KOPT-K1 (cell line): ENCODE measurements at regions not wholly inside any gene's neighbourhood (a gene's known extent, or its start where the extent isn't known, plus 50 kb on each side); places are given as distances from the start of the nearest gene placed in this dataset.

Experiments
- H3K27ac ChIP-seq: fragments of 200-600 bp; sonication (generic); 2 replicates; pipeline ENCODE4 v1.5.1; 2016; ENCODE audit warnings: antibody characterized with exemption, mild to moderate bottlenecking, low read depth, low read length; ENCODE audit not compliant: poor library complexity, severe bottlenecking
- H3K36me3 ChIP-seq: fragments of 200-600 bp; sonication (generic); 2 replicates; pipeline ENCODE4 v1.5.1; 2017; ENCODE audit warnings: antibody characterized with exemption, mild to moderate bottlenecking, low read length, moderate library complexity; ENCODE audit not compliant: insufficient read depth
- H3K9me3 ChIP-seq: fragments of 200-600 bp; sonication (generic); 2 replicates; pipeline ENCODE4 v1.5.1; 2017; ENCODE audit warnings: antibody characterized with exemption, low read length, mild to moderate bottlenecking; ENCODE audit not compliant: insufficient read depth, poor library complexity, severe bottlenecking

GRCh38 chr5:85108471-85108870 is 723.8 kb upstream of the EDIL3 start:
- Histone ChIP-seq H3K27ac (no peak overlapping the region), H3K36me3 (no peaks in the 10 kb centered on the region), H3K9me3 (no peaks in the 10 kb centered on the region)

GRCh38 chr5:85109616-85110015 is 724.9 kb upstream of the EDIL3 start:
- Histone ChIP-seq H3K9me3 (no peaks in the 10 kb centered on the region), H3K27ac (no peak overlapping the region), H3K36me3 (no peaks in the 10 kb centered on the region)

GRCh38 chr5:85132269-85132668 is 747.6 kb upstream of the EDIL3 start:
- H3K36me3 ChIP-seq = no peaks in the 10 kb centered on the region
- no peak overlapping the region for H3K27ac ChIP-seq
- H3K9me3 ChIP-seq = no peaks in the 10 kb centered on the region

GRCh38 chr5:85140471-85140870 is 755.8 kb upstream of the EDIL3 start:
- Histone ChIP-seq H3K36me3 (no peaks in the 10 kb centered on the region), H3K9me3 (no peaks in the 10 kb centered on the region), H3K27ac (no peak overlapping the region)

GRCh38 chr5:85143138-85143537 is 758.5 kb upstream of the EDIL3 start:
- H3K9me3 ChIP-seq = no peaks in the 10 kb centered on the region

GRCh38 chr5:85148701-85149100 is 764.0 kb upstream of the EDIL3 start:
- no peak overlapping the region for H3K27ac ChIP-seq
- H3K36me3 ChIP-seq = no peaks in the 10 kb centered on the region
- no peaks in the 10 kb centered on the region for H3K9me3 ChIP-seq

More at GRCh38 chr5:85143138-85143537, 758.5 kb upstream of the EDIL3 start:
- Histone ChIP-seq H3K27ac (no peak overlapping the region), H3K36me3 (no peaks in the 10 kb centered on the region)

- no peaks in the 10 kb centered on the region for H3K36me3 ChIP-seq
- no peak overlapping the region for H3K27ac ChIP-seq
- H3K9me3 ChIP-seq = no peaks in the 10 kb centered on the region
Observed at GRCh38 chr5:85159395-85159794, 774.7 kb upstream of the EDIL3 start.

- H3K9me3 ChIP-seq = no peaks in the 10 kb centered on the region
- no peak overlapping the region for H3K27ac ChIP-seq
- H3K36me3 ChIP-seq = no peaks in the 10 kb centered on the region
Observed at GRCh38 chr5:85168474-85168873, 783.8 kb upstream of the EDIL3 start.

GRCh38 chr5:85170183-85170582 is 785.5 kb upstream of the EDIL3 start:
- H3K27ac ChIP-seq = no peak overlapping the region
- H3K36me3 ChIP-seq = no peaks in the 10 kb centered on the region

GRCh38 chr5:85173469-85173868 is 788.8 kb upstream of the EDIL3 start:
- H3K9me3 ChIP-seq = no peaks in the 10 kb centered on the region

More at GRCh38 chr5:85170183-85170582, 785.5 kb upstream of the EDIL3 start:
- no peaks in the 10 kb centered on the region for H3K9me3 ChIP-seq

GRCh38 chr5:85182344-85182743 is 797.7 kb upstream of the EDIL3 start:
- no peaks in the 10 kb centered on the region for H3K36me3 ChIP-seq
- H3K27ac ChIP-seq = no peak overlapping the region
- H3K9me3 ChIP-seq = no peaks in the 10 kb centered on the region

More at GRCh38 chr5:85173469-85173868, 788.8 kb upstream of the EDIL3 start:
- no peaks in the 10 kb centered on the region for H3K36me3 ChIP-seq
- no peak overlapping the region for H3K27ac ChIP-seq

GRCh38 chr5:85204289-85204688 is 819.6 kb upstream of the EDIL3 start:
- no peaks in the 10 kb centered on the region for H3K36me3 ChIP-seq
- no peaks in the 10 kb centered on the region for H3K9me3 ChIP-seq
- H3K27ac ChIP-seq = no peak overlapping the region

- Histone ChIP-seq H3K27ac (no peak overlapping the region), H3K36me3 (no peaks in the 10 kb centered on the region), H3K9me3 (no peaks in the 10 kb centered on the region)
Observed at GRCh38 chr5:85205430-85205829, 820.8 kb upstream of the EDIL3 start.

GRCh38 chr5:85225388-85225787 is 840.7 kb upstream of the EDIL3 start:
- no peak overlapping the region for H3K27ac ChIP-seq
- no peaks in the 10 kb centered on the region for H3K36me3 ChIP-seq
- no peaks in the 10 kb centered on the region for H3K9me3 ChIP-seq

GRCh38 chr5:85249204-85249603 is 864.5 kb upstream of the EDIL3 start:
- H3K9me3 ChIP-seq = no peaks in the 10 kb centered on the region
- no peaks in the 10 kb centered on the region for H3K36me3 ChIP-seq
- no peak overlapping the region for H3K27ac ChIP-seq

- Histone ChIP-seq H3K9me3 (no peaks in the 10 kb centered on the region), H3K36me3 (no peaks in the 10 kb centered on the region)
Observed at GRCh38 chr5:85263125-85263524, 878.4 kb upstream of the EDIL3 start.

GRCh38 chr5:85266692-85267091 is 882.0 kb upstream of the EDIL3 start:
- H3K9me3 ChIP-seq = no peaks in the 10 kb centered on the region
- H3K36me3 ChIP-seq = no peaks in the 10 kb centered on the region
- no peak overlapping the region for H3K27ac ChIP-seq

More at GRCh38 chr5:85263125-85263524, 878.4 kb upstream of the EDIL3 start:
- H3K27ac ChIP-seq = no peak overlapping the region
